ENCODE measurements at regions not wholly inside any gene's neighbourhood (a gene's known extent, or its start where the extent isn't known, plus 50 kb on each side); places are given as distances from the start of the nearest gene placed in this dataset.

- TF ChIP-seq, protein P1, sequence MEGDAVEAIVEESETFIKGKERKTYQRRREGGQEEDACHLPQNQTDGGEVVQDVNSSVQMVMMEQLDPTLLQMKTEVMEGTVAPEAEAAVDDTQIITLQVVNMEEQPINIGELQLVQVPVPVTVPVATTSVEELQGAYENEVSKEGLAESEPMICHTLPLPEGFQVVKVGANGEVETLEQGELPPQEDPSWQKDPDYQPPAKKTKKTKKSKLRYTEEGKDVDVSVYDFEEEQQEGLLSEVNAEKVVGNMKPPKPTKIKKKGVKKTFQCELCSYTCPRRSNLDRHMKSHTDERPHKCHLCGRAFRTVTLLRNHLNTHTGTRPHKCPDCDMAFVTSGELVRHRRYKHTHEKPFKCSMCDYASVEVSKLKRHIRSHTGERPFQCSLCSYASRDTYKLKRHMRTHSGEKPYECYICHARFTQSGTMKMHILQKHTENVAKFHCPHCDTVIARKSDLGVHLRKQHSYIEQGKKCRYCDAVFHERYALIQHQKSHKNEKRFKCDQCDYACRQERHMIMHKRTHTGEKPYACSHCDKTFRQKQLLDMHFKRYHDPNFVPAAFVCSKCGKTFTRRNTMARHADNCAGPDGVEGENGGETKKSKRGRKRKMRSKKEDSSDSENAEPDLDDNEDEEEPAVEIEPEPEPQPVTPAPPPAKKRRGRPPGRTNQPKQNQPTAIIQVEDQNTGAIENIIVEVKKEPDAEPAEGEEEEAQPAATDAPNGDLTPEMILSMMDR (IDR thresholded peaks at IDR 0.05; ENCODE audit: low read depth, low read length, missing input control) = no peak
- TF ChIP-seq ZBTB33 (IDR thresholded peaks at IDR 0.05) = no peak
Measured at GRCh38 chr6:144939921-144940320, 654.8 kb downstream of the UTRN start.

Measured in liver (tissue), 2 donors.